ENCODE measurements at regions not wholly inside any gene's neighbourhood (a gene's known extent, or its start where the extent isn't known, plus 50 kb on each side); places are given as distances from the start of the nearest gene placed in this dataset.
"Not testable (repeated sequence)": the region's sequence is repeated elsewhere in the genome, so short reads cannot be mapped to it uniquely, and the experiment has no call there.

- DNase-seq (ENCODE audit: low read depth): no peak
Measured at GRCh38 chr7:34487391-34488115, 170.5 kb upstream of the NPSR1 start.

- no peak for DNase-seq (ENCODE audit: low read depth)
Measured at GRCh38 chr7:34488766-34489165, 169.3 kb upstream of the NPSR1 start.

- DNase-seq (ENCODE audit: low read depth): no peak
Measured at GRCh38 chr7:34491899-34492298, 166.1 kb upstream of the NPSR1 start.

- no peak for DNase-seq (ENCODE audit: low read depth)
Measured at GRCh38 chr7:34493752-34494151, 164.3 kb upstream of the NPSR1 start.

- no peak for DNase-seq (ENCODE audit: low read depth)
Measured at GRCh38 chr7:34497153-34497777, 160.8 kb upstream of the NPSR1 start.

- DNase-seq (ENCODE audit: low read depth): no peak
Measured at GRCh38 chr7:34501156-34501555, 156.9 kb upstream of the NPSR1 start.

- DNase-seq (ENCODE audit: low read depth): no peak
Measured at GRCh38 chr7:34507191-34507590, 150.8 kb upstream of the NPSR1 start.

- DNase-seq (ENCODE audit: low read depth): no peak
Measured at GRCh38 chr7:34523226-34523918, 134.6 kb upstream of the NPSR1 start.

- DNase-seq (ENCODE audit: low read depth): no peak
Measured at GRCh38 chr7:34530259-34530658, 127.8 kb upstream of the NPSR1 start.

GRCh38 chr7:34539003-34539402, 119.0 kb upstream of the NPSR1 start:
- DNase-seq (ENCODE audit: low read depth): no peak

- DNase-seq (ENCODE audit: low read depth): no peak
Measured at GRCh38 chr7:34544621-34545020, 113.4 kb upstream of the NPSR1 start.

GRCh38 chr7:34550996-34551395, 107.0 kb upstream of the NPSR1 start:
- DNase-seq (ENCODE audit: low read depth): no peak

GRCh38 chr7:34552502-34552901, 105.5 kb upstream of the NPSR1 start:
- no peak for DNase-seq (ENCODE audit: low read depth)

GRCh38 chr7:34558022-34558421, 100.0 kb upstream of the NPSR1 start:
- DNase-seq (ENCODE audit: low read depth): no peak

GRCh38 chr7:34564091-34564490, 93.9 kb upstream of the NPSR1 start:
- no peak for DNase-seq (ENCODE audit: low read depth)

GRCh38 chr7:34567906-34568305, 90.1 kb upstream of the NPSR1 start:
- DNase-seq (ENCODE audit: low read depth): no peak

GRCh38 chr7:34569975-34570699, 87.9 kb upstream of the NPSR1 start:
- no peak for DNase-seq (ENCODE audit: low read depth)

GRCh38 chr7:34575006-34575405, 83.0 kb upstream of the NPSR1 start:
- DNase-seq (ENCODE audit: low read depth): no peak

GRCh38 chr7:34577934-34578333, 80.1 kb upstream of the NPSR1 start:
- DNase-seq (ENCODE audit: low read depth): not testable (repeated sequence)

- not testable (repeated sequence) for DNase-seq (ENCODE audit: low read depth)
Measured at GRCh38 chr7:34581698-34582097, 76.3 kb upstream of the NPSR1 start.

- no peak for DNase-seq (ENCODE audit: low read depth)
Measured at GRCh38 chr7:34584526-34584925, 73.5 kb upstream of the NPSR1 start.

- no peak for DNase-seq (ENCODE audit: low read depth)
Measured at GRCh38 chr7:34596887-34597286, 61.1 kb upstream of the NPSR1 start.
